ENCODE measurements at regions not wholly inside any gene's neighbourhood (a gene's known extent, or its start where the extent isn't known, plus 50 kb on each side); places are given as distances from the start of the nearest gene placed in this dataset.

- TF ChIP-seq TAF1 (IDR thresholded peaks at IDR 0.05; ENCODE audit: low read depth, low read length) (no peak), POLR2A (IDR thresholded peaks at IDR 0.05; ENCODE audit: low read depth, low read length) (no peak), POLR2AphosphoS5 (IDR thresholded peaks at IDR 0.05; ENCODE audit: low read depth, low read length) (no peak)
Observed at GRCh38 chr2:129336276-129336675, 643.2 kb upstream of the RAB6C start.
